LNCAP (cell line): ENCODE measurements at regions not wholly inside any gene's neighbourhood (a gene's known extent, or its start where the extent isn't known, plus 50 kb on each side); places are given as distances from the start of the nearest gene placed in this dataset.

ENCODE experiments used
- CTCF ChIP-seq: fragments of 450-650 bp; IDR thresholded peaks from 2 replicates; pipeline ENCODE4 v1.5.1; 2017; ENCODE audit warnings: mild to moderate bottlenecking

- no peak for TF ChIP-seq CTCF
Observed at GRCh38 chr12:19849208-19849607, 409.9 kb downstream of the AEBP2 start.

- TF ChIP-seq CTCF: no peak
Observed at GRCh38 chr12:19850346-19851065, 411.2 kb downstream of the AEBP2 start.

- TF ChIP-seq CTCF: no peak
Observed at GRCh38 chr12:19852100-19852855, 413.0 kb downstream of the AEBP2 start.

GRCh38 chr12:19855851-19856250 lies 416.6 kb downstream of the AEBP2 start:
- no peak for TF ChIP-seq CTCF

GRCh38 chr12:19856389-19856788 lies 417.1 kb downstream of the AEBP2 start:
- no peak for TF ChIP-seq CTCF

GRCh38 chr12:19857204-19857603 lies 417.9 kb downstream of the AEBP2 start:
- TF ChIP-seq CTCF: no peak

- no peak for TF ChIP-seq CTCF
Observed at GRCh38 chr12:19867151-19867550, 427.9 kb downstream of the AEBP2 start.
